Activated CD4-positive, alpha-beta T cell treated with anti-CD3 and anti-CD28 coated beads, Interleukin-2, amount 10 ng/mL, durations not matched to agents 24 days and 14 days (primary cell): ENCODE measurements at regions not wholly inside any gene's neighbourhood (a gene's known extent, or its start where the extent isn't known, plus 50 kb on each side); places are given as distances from the start of the nearest gene placed in this dataset.
"Not testable (repeated sequence)": the region's sequence is repeated elsewhere in the genome, so short reads cannot be mapped to it uniquely, and the experiment has no call there.

Experiments
- DNase-seq: peaks from one replicate; pipeline ENCODE4 v3.0.0; 2022
- H3K27ac Mint-ChIP-seq: one replicate; pipeline ENCODE4 v1.8.0; 2022; ENCODE audit warnings: mild to moderate bottlenecking, mixed read lengths
- H3K27me3 Mint-ChIP-seq: one replicate; pipeline ENCODE4 v1.8.0; 2022; ENCODE audit warnings: mixed read lengths
- H3K36me3 Mint-ChIP-seq: one replicate; pipeline ENCODE4 v1.8.0; 2022; ENCODE audit warnings: low read depth, mild to moderate bottlenecking, mixed read lengths
- H3K4me1 Mint-ChIP-seq: one replicate; pipeline ENCODE4 v1.8.0; 2021; ENCODE audit warnings: mixed read lengths
- H3K4me3 Mint-ChIP-seq: one replicate; pipeline ENCODE4 v1.8.0; 2022; ENCODE audit warnings: mild to moderate bottlenecking, moderate library complexity, mixed read lengths
- H3K9me3 Mint-ChIP-seq: one replicate; pipeline ENCODE4 v1.8.0; 2021; ENCODE audit warnings: mixed read lengths
- intact Hi-C: fragments of 100-400 bp; cut with micrococcal nuclease; formaldehyde crosslinking; loops from one replicate; pipeline ENCODE4 v1.15.1; 2023

DNA sequence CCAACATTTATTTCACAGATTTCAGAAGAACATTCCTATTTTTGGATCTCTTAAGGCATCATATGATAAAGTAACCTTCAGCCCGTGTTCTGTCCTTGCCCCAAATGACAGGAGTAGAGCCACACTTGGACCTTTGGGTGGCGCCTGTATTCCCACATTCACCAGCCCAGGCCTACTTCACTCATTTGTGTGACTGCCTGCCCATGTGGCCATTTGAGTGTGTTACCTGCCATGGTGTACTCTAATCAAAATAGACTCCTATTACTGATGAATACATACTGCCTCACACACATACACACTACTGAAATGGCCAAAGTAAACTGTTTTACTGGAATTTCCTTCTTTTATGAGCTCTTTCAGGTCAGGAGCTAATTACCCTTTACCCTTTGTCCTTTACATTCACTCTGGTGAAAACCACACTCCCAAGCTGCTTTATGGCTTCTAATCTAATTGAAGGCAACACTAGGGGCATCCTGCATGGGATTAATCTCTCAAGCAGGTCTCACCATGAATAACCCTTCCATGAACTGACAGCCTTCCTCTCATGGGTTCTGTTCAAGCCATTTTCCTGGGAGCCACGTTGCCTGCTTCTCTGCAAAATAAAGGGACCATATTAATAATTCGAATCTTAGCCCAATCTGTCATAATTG, 271.0 kb upstream of the GALNT5 start:
- intact Hi-C loops: no loop called here
- Mint-ChIP-seq H3K36me3 (no peaks in the 10 kb centered on the region), H3K9me3 (no peaks in the 10 kb centered on the region), H3K4me3 (no peak overlapping the region), H3K4me1 (no peaks in the 10 kb centered on the region), H3K27me3 (peaks cover 2% of the 10 kb centered on the region), H3K27ac (no peak overlapping the region)
- DNase-seq: no peak

DNA sequence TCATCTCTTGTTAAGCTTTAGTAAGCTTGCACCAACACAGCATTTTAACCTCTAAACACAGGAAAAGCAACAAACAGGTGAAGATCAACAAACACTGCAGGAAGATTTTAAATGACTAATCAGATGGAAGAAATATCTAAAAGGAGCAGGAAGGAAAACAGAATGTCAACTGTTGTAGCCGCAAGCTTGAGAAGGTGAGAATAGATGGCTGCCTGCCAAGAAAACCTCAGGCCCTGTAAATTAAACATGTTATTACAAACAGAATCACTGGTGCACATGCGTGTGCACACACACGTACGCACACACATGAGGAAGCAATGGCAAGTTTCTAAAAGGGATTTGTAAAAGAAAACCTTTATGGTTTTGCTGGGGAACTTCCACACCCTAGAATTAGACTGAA, 257.8 kb upstream of the GALNT5 start:
- intact Hi-C loops: no loop called here
- H3K9me3 Mint-ChIP-seq: no peaks in the 10 kb centered on the region
- H3K4me3 Mint-ChIP-seq: no peak overlapping the region
- no peak for DNase-seq
- no peaks in the 10 kb centered on the region for H3K27me3 Mint-ChIP-seq
- no peaks in the 10 kb centered on the region for H3K4me1 Mint-ChIP-seq
- H3K36me3 Mint-ChIP-seq: no peaks in the 10 kb centered on the region
- H3K27ac Mint-ChIP-seq: no peak overlapping the region

DNA sequence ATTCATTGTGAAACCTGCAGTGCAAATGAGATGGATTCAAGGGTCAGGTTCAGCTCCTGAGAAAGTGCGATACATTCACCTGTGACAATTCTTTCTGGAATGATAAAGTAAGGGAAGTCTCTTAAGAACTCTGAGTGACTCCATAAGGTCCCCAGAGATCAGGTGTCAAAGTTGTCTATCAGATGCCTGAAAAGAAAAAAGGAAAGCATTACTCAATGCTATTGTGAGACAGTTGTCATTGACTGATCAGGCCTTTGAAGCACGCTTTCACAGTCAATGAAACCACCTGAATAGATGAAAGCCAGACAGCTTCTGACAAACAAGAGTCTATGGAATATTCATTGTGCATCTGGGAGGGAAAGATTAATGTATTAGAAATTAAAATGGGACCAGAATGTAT, 252.7 kb upstream of the GALNT5 start:
- Mint-ChIP-seq H3K27ac (no peak overlapping the region), H3K36me3 (no peaks in the 10 kb centered on the region), H3K4me1 (no peaks in the 10 kb centered on the region), H3K4me3 (no peak overlapping the region), H3K27me3 (no peaks in the 10 kb centered on the region), H3K9me3 (no peaks in the 10 kb centered on the region)
- DNase-seq: no peak
- intact Hi-C loops: no loop called here

DNA sequence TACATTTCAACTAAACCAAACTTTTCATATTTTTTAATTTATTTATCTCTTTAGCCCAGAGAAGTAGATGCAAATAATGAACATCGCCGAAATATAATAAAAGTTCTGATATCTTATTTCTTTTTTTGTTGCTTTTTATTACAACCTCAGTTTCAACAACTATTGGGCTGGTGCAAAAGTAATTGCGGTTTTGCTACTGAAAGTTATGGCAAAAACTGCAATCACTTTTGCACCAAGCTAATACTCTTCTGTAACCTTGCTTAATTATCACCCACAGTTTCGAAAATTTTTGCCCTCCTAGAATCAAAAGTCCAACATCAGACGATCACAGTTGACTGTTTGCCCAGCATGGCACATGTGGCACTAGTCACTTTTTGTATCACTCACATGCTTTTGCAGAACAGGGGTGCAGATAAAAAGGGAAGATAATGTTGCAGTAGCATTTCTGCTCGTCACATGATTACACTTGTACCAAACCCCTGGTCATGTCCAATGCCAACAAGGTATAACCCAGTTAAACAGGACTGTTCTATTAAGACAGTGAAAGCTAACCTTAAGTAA, 242.4 kb upstream of the GALNT5 start:
- Mint-ChIP-seq H3K9me3 (no peaks in the 10 kb centered on the region), H3K4me1 (no peaks in the 10 kb centered on the region), H3K27ac (no peak overlapping the region), H3K4me3 (no peak overlapping the region), H3K36me3 (no peaks in the 10 kb centered on the region), H3K27me3 (no peaks in the 10 kb centered on the region)
- DNase-seq: no peak
- intact Hi-C loops: no loop called here

DNA sequence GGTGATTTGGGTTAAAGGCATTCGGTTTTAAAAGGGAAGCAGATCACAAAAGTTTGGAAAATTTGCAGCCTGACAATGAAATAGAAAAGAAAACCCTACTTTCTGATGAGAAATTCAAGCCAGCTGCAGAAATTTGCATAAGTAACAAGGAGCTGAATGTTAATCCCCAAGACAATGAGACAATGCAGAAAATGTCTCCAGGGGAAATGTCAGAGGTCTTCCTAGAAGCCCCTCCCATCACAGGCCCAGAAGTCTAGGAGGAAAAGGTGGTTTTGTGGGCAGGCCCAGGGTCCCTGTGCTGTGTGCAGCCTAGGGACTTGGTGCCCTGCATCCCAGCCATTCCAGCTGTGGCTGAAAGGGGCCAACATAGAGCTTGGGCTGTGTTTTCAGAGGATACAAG, 234.2 kb upstream of the GALNT5 start:
- H3K27ac Mint-ChIP-seq, H3K36me3 Mint-ChIP-seq, H3K27me3 Mint-ChIP-seq, H3K4me1 Mint-ChIP-seq, DNase-seq, intact Hi-C loops, H3K9me3 Mint-ChIP-seq, H3K4me3 Mint-ChIP-seq: not testable (repeated sequence)

DNA sequence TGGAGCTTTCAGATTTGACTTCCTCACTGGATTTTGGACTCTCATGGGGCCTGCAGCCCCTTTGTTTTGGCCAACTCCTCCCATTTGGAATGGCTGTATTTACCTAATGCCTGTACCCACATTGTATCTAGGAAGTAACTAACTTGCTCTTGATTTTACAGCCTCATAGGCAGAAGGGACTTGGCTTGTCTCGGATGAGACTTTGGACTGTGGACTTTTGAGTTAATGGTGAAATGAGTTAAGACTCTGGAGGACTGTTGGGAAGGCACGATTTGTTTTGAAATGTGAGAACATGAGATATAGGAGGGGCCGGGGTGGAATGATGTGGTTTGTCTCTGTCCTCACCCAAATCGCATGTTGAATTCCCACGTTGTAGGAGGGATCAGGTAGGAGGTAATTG, 233.4 kb upstream of the GALNT5 start:
- no peak for DNase-seq
- H3K27me3 Mint-ChIP-seq: no peaks in the 10 kb centered on the region
- H3K4me1 Mint-ChIP-seq: no peaks in the 10 kb centered on the region
- no peak overlapping the region for H3K4me3 Mint-ChIP-seq
- H3K9me3 Mint-ChIP-seq: no peaks in the 10 kb centered on the region
- no peaks in the 10 kb centered on the region for H3K36me3 Mint-ChIP-seq
- H3K27ac Mint-ChIP-seq: no peak overlapping the region
- intact Hi-C loops: no loop called here

DNA sequence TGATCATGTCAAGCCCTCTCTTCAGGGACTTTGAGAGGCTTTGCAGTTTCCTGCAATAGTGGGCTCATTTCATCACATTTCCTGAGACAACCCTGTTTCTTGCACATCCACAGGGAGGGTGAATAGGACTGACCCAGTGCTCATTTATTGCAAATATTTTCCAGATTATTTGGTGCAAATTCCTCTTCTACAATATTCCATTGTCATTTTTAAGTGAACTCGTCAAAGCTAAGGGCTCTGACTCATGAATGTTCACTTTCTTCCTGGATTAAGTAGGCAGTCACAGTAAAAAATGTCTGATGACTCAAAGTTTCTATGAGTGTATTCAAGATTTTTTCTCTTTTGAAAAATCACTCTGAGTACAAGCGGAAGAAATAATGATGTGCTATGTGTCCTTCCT, 225.5 kb upstream of the GALNT5 start:
- no peaks in the 10 kb centered on the region for H3K36me3 Mint-ChIP-seq
- H3K4me1 Mint-ChIP-seq: no peaks in the 10 kb centered on the region
- intact Hi-C loops: no loop called here
- H3K9me3 Mint-ChIP-seq: no peaks in the 10 kb centered on the region
- no peak overlapping the region for H3K4me3 Mint-ChIP-seq
- no peak overlapping the region for H3K27ac Mint-ChIP-seq
- no peak for DNase-seq
- no peaks in the 10 kb centered on the region for H3K27me3 Mint-ChIP-seq

DNA sequence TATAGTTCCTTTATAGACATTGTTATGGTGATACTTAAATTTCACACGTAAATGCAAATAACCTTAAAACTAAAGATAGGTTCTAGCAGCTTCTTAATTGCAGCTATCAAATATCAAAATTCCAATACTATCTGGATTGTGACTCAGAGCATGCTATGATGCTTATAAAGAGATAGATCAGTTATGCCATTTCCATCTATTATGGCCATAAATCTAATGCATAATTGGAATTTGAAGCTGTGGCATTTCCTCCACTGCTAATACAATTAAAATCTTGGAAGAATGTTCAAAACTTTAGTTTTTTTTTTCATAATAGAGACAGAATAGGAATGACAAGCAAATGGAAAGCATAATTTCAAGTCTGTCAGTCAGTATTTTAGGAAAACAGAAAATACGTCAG, 220.8 kb upstream of the GALNT5 start:
- H3K4me1 Mint-ChIP-seq: no peaks in the 10 kb centered on the region
- no peak overlapping the region for H3K27ac Mint-ChIP-seq
- DNase-seq: no peak
- H3K4me3 Mint-ChIP-seq: no peak overlapping the region
- peaks cover 2% of the 10 kb centered on the region for H3K27me3 Mint-ChIP-seq
- no peaks in the 10 kb centered on the region for H3K9me3 Mint-ChIP-seq
- intact Hi-C loops: no loop called here
- H3K36me3 Mint-ChIP-seq: no peaks in the 10 kb centered on the region

DNA sequence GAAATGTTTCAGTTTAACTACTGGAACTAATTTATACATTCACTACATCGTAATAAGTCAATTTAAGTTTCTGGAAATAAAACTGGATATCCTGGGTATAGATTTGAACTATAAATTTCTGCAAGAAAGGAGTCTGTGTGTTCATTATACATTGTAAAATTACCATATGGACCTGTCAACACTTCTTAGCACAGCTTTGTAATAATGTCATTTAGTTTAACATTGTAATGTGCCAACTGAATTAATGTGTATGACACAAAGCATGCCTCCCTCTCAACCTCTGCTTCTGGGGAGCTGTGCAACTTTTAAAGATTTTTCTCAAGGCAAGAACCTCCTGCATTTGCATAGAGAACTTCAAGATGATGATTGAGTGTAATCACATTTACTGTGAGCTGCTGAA, 213.7 kb upstream of the GALNT5 start:
- DNase-seq: no peak
- no peak overlapping the region for H3K4me3 Mint-ChIP-seq
- intact Hi-C loops: no loop called here
- H3K9me3 Mint-ChIP-seq: no peaks in the 10 kb centered on the region
- H3K27ac Mint-ChIP-seq: no peak overlapping the region
- H3K4me1 Mint-ChIP-seq: no peaks in the 10 kb centered on the region
- H3K27me3 Mint-ChIP-seq: peaks cover 4% of the 10 kb centered on the region
- no peaks in the 10 kb centered on the region for H3K36me3 Mint-ChIP-seq

DNA sequence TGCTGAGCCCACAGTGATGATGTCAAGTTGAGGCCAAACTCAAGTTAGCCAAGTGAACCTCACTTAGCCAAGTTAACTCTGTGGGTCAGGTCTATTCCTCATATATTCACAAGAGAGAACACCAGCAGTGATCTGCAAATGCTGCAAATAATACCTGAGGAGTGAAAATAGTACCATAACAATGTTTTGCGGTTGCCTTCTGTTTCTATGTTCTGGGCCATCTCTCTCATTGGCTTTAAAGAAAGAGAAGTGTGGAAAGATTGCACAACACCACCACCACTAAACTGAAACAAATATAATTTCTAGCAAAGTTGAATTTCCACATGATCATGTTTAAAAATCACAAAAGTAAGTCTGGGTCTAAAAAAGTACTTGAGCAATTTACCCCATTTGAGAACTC, 211.1 kb upstream of the GALNT5 start:
- peaks cover 4% of the 10 kb centered on the region for H3K27me3 Mint-ChIP-seq
- no peaks in the 10 kb centered on the region for H3K4me1 Mint-ChIP-seq
- no peak overlapping the region for H3K27ac Mint-ChIP-seq
- intact Hi-C loops: no loop called here
- no peaks in the 10 kb centered on the region for H3K9me3 Mint-ChIP-seq
- DNase-seq: no peak
- no peak overlapping the region for H3K4me3 Mint-ChIP-seq
- no peaks in the 10 kb centered on the region for H3K36me3 Mint-ChIP-seq

DNA sequence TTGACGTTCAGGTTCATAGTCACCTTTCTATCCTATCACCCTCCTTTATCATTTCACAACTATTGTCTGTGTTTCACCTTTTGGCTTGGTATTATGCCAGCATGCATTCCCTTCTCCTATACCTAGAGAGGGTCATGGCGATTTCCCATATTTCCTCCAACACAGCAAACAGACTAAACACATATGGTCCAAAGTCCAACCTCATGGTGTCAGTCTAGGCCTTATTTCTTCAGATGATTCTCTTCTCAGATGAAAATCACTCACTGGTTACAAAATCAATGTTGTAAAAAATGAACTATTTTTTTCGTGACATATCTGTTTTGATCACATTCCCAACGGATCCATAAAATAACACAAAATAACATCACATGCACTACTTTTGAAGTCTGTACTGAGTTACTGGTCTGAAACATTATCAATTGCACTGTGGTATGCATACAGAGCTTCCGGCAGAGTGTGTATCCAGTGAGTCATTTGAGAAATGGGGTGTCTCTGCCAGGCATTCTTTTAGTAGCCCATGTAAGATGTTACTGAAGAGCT, 204.8 kb upstream of the GALNT5 start:
- no peak overlapping the region for H3K27ac Mint-ChIP-seq
- peaks cover 9% of the 10 kb centered on the region for H3K27me3 Mint-ChIP-seq
- intact Hi-C loops: loop anchor here (10.0 kb wide), 1 partner anchor 1678 kb away; no protein-coding TSS in a partner anchor
- no peak overlapping the region for H3K4me3 Mint-ChIP-seq
- DNase-seq: no peak
- no peaks in the 10 kb centered on the region for H3K4me1 Mint-ChIP-seq
- H3K9me3 Mint-ChIP-seq: no peaks in the 10 kb centered on the region
- H3K36me3 Mint-ChIP-seq: no peaks in the 10 kb centered on the region

DNA sequence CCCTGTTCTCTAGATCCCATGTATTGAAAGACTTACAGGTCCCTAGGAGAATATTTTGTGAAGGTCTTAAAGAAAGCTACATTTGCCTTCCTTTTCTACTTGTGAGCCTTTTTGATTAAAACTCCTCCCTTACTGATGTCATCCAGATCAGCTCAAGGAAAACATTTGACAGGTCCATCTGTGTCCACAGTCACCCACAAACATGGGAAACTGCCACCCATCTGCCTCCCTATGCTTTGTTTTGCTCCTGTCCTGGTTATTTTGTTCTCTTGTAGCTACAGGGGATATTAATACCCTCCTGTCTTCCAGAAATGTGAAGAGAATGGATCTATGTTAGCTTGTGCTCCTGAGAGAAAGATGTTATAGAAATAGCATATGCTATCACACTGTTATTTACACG, 203.6 kb upstream of the GALNT5 start:
- intact Hi-C loops: loop anchor here (10.0 kb wide), 1 partner anchor 1679 kb away; no protein-coding TSS in a partner anchor
- DNase-seq: no peak
- Mint-ChIP-seq H3K27me3 (peaks cover 10% of the 10 kb centered on the region), H3K4me1 (no peaks in the 10 kb centered on the region), H3K27ac (no peak overlapping the region), H3K4me3 (no peak overlapping the region), H3K36me3 (no peaks in the 10 kb centered on the region), H3K9me3 (no peaks in the 10 kb centered on the region)

DNA sequence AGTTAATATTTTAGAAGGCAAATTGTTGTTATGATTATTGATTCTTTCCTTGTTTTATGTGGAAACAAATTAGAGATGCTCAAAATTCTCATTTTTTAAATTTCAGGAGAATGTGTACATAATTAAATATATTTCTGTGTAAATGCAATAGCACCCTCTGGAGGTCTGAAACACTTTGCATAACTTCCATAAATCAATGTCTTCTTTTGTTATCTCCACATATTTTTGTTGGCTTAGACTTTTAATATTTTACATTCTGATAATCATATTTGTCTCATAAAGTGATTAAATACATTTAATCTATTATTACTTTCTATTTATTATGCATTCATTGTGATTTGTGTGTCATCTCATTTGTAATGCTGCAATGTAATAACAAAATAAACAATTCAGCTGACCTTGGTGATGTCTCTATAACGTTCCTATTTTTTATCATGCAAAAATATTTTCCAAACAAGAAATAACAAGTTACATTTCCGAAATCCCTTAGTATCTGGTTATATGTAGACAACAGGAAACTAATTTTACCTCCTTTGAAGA, 201.8 kb upstream of the GALNT5 start:
- no peaks in the 10 kb centered on the region for H3K36me3 Mint-ChIP-seq
- peaks cover 11% of the 10 kb centered on the region for H3K27me3 Mint-ChIP-seq
- no peak overlapping the region for H3K27ac Mint-ChIP-seq
- intact Hi-C loops: loop anchor here (10.0 kb wide), 1 partner anchor 1681 kb away; no protein-coding TSS in a partner anchor
- no peak overlapping the region for H3K4me3 Mint-ChIP-seq
- DNase-seq: no peak
- no peaks in the 10 kb centered on the region for H3K9me3 Mint-ChIP-seq
- no peaks in the 10 kb centered on the region for H3K4me1 Mint-ChIP-seq

DNA sequence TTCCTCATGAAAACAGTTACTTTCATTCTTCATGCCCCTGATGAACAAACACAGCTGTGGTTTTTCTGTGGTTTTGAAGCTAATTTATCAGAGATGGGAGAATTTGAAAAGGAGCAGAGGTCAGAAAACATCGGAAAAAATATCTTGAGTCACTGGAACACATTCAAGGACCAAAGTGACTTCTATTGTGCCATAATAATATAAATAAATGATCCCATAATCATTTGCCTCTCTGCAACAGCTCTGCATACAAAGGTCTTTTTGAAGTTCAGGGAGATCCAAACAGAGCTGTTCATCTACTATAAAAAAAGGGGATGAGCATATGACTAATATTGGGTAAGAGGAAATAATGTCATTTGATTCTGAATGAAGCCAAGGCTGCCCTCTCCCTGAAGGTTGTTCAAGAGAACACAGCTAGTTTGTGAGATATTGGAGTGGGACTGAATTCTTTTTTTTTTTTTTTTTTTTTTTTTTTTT, 201.3 kb upstream of the GALNT5 start:
- H3K4me1 Mint-ChIP-seq: no peaks in the 10 kb centered on the region
- no peak for DNase-seq
- intact Hi-C loops: loop anchor here (10.0 kb wide), 1 partner anchor 1681 kb away; no protein-coding TSS in a partner anchor
- peaks cover 11% of the 10 kb centered on the region for H3K27me3 Mint-ChIP-seq
- H3K9me3 Mint-ChIP-seq: no peaks in the 10 kb centered on the region
- no peaks in the 10 kb centered on the region for H3K36me3 Mint-ChIP-seq
- no peak overlapping the region for H3K4me3 Mint-ChIP-seq
- no peak overlapping the region for H3K27ac Mint-ChIP-seq
